ENCODE measurements at regions not wholly inside any gene's neighbourhood (a gene's known extent, or its start where the extent isn't known, plus 50 kb on each side); places are given as distances from the start of the nearest gene placed in this dataset.

DNA sequence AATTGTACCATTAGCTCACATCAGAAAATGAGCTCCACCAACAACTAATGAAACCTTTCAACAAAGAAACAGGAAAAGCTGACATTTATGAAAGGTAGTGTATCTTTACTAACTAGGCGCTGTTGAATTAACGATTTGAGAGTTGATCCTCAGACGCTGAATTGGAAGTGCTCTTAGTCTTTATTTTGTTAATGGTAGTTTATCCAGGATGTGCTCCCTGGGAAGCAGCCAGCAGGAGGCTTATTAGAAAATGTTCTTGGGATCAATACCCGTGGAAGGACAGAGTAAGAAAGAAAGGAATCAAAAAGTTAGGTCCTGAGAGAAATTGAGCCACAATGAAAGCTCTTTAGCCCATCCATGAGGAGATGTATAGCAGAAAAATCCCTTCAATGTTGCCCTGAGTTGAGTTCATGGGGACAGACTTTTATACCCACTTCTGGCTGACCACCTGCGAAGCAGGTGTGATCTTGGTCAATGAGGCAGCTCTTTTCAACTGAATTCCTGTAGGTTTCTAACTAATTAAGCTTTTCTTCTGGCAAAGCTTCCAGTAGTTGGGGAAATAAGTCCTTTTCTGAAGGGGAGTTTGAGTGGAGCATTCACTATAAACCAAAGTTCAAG lies 492.6 kb upstream of the REG3G start:
- TF ChIP-seq, protein P1, sequence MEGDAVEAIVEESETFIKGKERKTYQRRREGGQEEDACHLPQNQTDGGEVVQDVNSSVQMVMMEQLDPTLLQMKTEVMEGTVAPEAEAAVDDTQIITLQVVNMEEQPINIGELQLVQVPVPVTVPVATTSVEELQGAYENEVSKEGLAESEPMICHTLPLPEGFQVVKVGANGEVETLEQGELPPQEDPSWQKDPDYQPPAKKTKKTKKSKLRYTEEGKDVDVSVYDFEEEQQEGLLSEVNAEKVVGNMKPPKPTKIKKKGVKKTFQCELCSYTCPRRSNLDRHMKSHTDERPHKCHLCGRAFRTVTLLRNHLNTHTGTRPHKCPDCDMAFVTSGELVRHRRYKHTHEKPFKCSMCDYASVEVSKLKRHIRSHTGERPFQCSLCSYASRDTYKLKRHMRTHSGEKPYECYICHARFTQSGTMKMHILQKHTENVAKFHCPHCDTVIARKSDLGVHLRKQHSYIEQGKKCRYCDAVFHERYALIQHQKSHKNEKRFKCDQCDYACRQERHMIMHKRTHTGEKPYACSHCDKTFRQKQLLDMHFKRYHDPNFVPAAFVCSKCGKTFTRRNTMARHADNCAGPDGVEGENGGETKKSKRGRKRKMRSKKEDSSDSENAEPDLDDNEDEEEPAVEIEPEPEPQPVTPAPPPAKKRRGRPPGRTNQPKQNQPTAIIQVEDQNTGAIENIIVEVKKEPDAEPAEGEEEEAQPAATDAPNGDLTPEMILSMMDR (IDR thresholded peaks at IDR 0.05) = no peak
- TF ChIP-seq POLR2A (IDR thresholded peaks at IDR 0.05) = no peak

Data from testis (tissue), 2 donors.